ENCODE measurements at regions not wholly inside any gene's neighbourhood (a gene's known extent, or its start where the extent isn't known, plus 50 kb on each side); places are given as distances from the start of the nearest gene placed in this dataset.

DNA sequence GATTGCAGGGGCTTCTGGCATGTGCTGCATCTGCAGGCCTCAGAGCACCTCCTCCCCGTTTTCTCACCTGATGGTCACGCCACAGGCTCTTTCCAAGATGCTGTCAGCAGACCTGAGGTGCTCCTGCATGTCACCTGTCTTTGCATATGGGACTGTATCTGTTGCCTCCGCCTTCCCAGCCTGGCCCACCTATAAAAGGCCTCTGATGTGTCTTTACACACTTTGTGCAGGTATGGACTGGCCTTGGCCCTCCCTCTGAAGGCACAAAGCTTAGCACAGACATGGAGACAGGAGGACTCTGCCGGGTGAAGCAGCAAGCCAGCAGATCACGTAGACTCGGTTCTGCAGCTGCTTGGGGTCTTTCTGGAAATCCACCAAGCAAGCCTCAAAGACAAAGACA, 220.9 kb upstream of the PPP2R2D start:
- peaks cover 39 to 42% of the 10 kb centered on the region in 2 experiments for H3K4me1 Mint-ChIP-seq
- H3K56ac ChIP-seq (ENCODE audit: insufficient read length, low read depth, low read length): no peak overlapping the region

More for the DNA sequence above, 220.9 kb upstream of the PPP2R2D start:
- no peak overlapping the region for H2AFZ ChIP-seq (ENCODE audit: low read length)
- no peaks in the 10 kb centered on the region for H4K20me1 ChIP-seq (ENCODE audit: control insufficient read depth, insufficient read depth, insufficient read length)
- H3K27me3 Mint-ChIP-seq (ENCODE audit: low read depth): peaks cover 29% of the 10 kb centered on the region
- no peak overlapping the region for H2BK20ac ChIP-seq (ENCODE audit: low read depth, low read length, poor library complexity, severe bottlenecking)
- peaks cover 2% of the 10 kb centered on the region for H3K23me2 ChIP-seq (ENCODE audit: insufficient read length, low read depth, low read length, poor library complexity, severe bottlenecking)
- H4K5ac ChIP-seq (ENCODE audit: insufficient read length, low read depth, low read length): no peak overlapping the region
- H3K79me2 ChIP-seq (ENCODE audit: insufficient read depth, low read length): no peaks in the 10 kb centered on the region
- no peak overlapping the region for H2BK12ac ChIP-seq (ENCODE audit: insufficient read length, low read depth, low read length)
- H2AK5ac ChIP-seq (ENCODE audit: insufficient read length, low read length): no peak overlapping the region
- no peak overlapping the region for H3K4me2 ChIP-seq (ENCODE audit: insufficient read depth, insufficient read length, low read length)
- peaks cover 5% of the 10 kb centered on the region; the same call in 1 of the 2 replicates for H3K4me1 ChIP-seq (ENCODE audit: insufficient read depth, low read length)
- H3K27me3 ChIP-seq (ENCODE audit: insufficient read depth, low read length): no peaks in the 10 kb centered on the region
- no peak overlapping the region for H3K9ac ChIP-seq (ENCODE audit: extremely low read depth, insufficient read length, low read length)
- no peak overlapping the region for H2BK5ac ChIP-seq (ENCODE audit: insufficient read length, low read length)
- DNase-seq: no peak
- no peaks in the 10 kb centered on the region for H3K9me3 Mint-ChIP-seq
- H3K27ac ChIP-seq (ENCODE audit: insufficient read length, low read depth, low read length): no peak overlapping the region
- H4K8ac ChIP-seq (replicated peaks; ENCODE audit: insufficient read length, low read depth, low read length): no peak overlapping the region
- H2BK120ac ChIP-seq (ENCODE audit: low read depth, low read length, poor library complexity, severe bottlenecking): no peak overlapping the region
- WGBS (ENCODE audit: extremely low coverage, insufficient read length, low lambda C conversion rate): no CpG with 5 or more reads among the region's 6 CpGs
- H3K79me1 ChIP-seq (ENCODE audit: insufficient read depth, low read depth, low read length, poor library complexity, severe bottlenecking): no peaks in the 10 kb centered on the region
- no peak overlapping the region for H3K4ac ChIP-seq (ENCODE audit: low read depth, low read length)
- no peak overlapping the region for H2BK15ac ChIP-seq (ENCODE audit: low read depth, low read length)
- no peak overlapping the region; a peak in 1 of 7 replicates for H3K27ac Mint-ChIP-seq
- no peak overlapping the region for H3T11ph ChIP-seq (ENCODE audit: low read length)
- no peak overlapping the region for H3K4me3 Mint-ChIP-seq
- H3K23ac ChIP-seq (ENCODE audit: insufficient read length, low read depth, low read length): no peak overlapping the region
- no peaks in the 10 kb centered on the region for H3K9me3 ChIP-seq (ENCODE audit: control insufficient read depth, low read depth, low read length)
- H3K14ac ChIP-seq (ENCODE audit: insufficient read depth, low read length): no peak overlapping the region
- H4K91ac ChIP-seq (ENCODE audit: insufficient read length, low read depth, low read length): no peak overlapping the region
- no peak overlapping the region for H3K18ac ChIP-seq (ENCODE audit: insufficient read length, low read depth, low read length)
- no peaks in the 10 kb centered on the region; a peak in 1 of 7 replicates for H3K36me3 Mint-ChIP-seq (ENCODE audit: insufficient read depth in 1 of 3, low read depth in 3 of 3)
- TF ChIP-seq, protein P1, sequence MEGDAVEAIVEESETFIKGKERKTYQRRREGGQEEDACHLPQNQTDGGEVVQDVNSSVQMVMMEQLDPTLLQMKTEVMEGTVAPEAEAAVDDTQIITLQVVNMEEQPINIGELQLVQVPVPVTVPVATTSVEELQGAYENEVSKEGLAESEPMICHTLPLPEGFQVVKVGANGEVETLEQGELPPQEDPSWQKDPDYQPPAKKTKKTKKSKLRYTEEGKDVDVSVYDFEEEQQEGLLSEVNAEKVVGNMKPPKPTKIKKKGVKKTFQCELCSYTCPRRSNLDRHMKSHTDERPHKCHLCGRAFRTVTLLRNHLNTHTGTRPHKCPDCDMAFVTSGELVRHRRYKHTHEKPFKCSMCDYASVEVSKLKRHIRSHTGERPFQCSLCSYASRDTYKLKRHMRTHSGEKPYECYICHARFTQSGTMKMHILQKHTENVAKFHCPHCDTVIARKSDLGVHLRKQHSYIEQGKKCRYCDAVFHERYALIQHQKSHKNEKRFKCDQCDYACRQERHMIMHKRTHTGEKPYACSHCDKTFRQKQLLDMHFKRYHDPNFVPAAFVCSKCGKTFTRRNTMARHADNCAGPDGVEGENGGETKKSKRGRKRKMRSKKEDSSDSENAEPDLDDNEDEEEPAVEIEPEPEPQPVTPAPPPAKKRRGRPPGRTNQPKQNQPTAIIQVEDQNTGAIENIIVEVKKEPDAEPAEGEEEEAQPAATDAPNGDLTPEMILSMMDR (conservative IDR thresholded peaks at IDR 0.05): no peak
